BLaER1 treated with 17β-estradiol and CSF1 and Interleukin-3, amounts not matched to agents 10 nM and 100 nM (cell line): ENCODE measurements at regions not wholly inside any gene's neighbourhood (a gene's known extent, or its start where the extent isn't known, plus 50 kb on each side); places are given as distances from the start of the nearest gene placed in this dataset.

Source experiments
- H3K27ac ChIP-seq, 11 experiments: shearing (Covaris generic); formaldehyde crosslinking; 2 replicates each; pipeline ENCODE4 v1.8.1; 2022
- H3K27me3 ChIP-seq, 11 experiments: shearing (Covaris generic); formaldehyde crosslinking; 2 replicates each; pipeline ENCODE4 v1.8.1; 2022
- H3K36me3 ChIP-seq, 11 experiments: shearing (Covaris generic); formaldehyde crosslinking; 2 replicates each; pipeline ENCODE4 v1.8.1; 2022
- H3K4me1 ChIP-seq, 10 experiments: shearing (Covaris generic); formaldehyde crosslinking; 2 replicates each; pipeline ENCODE4 v1.8.1; 2022
- H3K4me2 ChIP-seq, 11 experiments: shearing (Covaris generic); formaldehyde crosslinking; 2 replicates each; pipeline ENCODE4 v1.8.1; 2022
- H3K4me3 ChIP-seq, 10 experiments: shearing (Covaris generic); formaldehyde crosslinking; 2 replicates each; pipeline ENCODE4 v1.8.1; 2022
- H3K9ac ChIP-seq, 11 experiments: shearing (Covaris generic); formaldehyde crosslinking; 2 replicates each; pipeline ENCODE4 v1.8.1; 2022
- H3K9me3 ChIP-seq, 11 experiments: shearing (Covaris generic); formaldehyde crosslinking; replicated peaks in 1 of 11; 2 replicates each; pipeline ENCODE4 v1.8.1; 2022
- H4K20me1 ChIP-seq, 11 experiments: shearing (Covaris generic); formaldehyde crosslinking; 2 replicates each; pipeline ENCODE4 v1.8.1; 2022
- Cebpa-rat ChIP-seq, 11 experiments: shearing (Covaris generic); IDR thresholded peaks; 2 replicates each; pipeline ENCODE4 v1.8.1; 2022

GRCh38 chr9:20191228-20191840 lies 402.5 kb upstream of the SLC24A2 start:
- Histone ChIP-seq H3K4me1 (peaks cover 0 to 12% (median 9%) of the 10 kb centered on the region in 10 experiments; a peak in 10 of 20 replicates), H3K4me3 (no peak overlapping the region), H3K4me2 (no peak overlapping the region), H3K9ac (no peak overlapping the region), H3K27ac (no peak overlapping the region), H3K36me3 (no peaks in the 10 kb centered on the region), H3K9me3 (peaks cover 5 to 12% (median 5%) of the 10 kb centered on the region in 11 experiments; a peak in 19 of 22 replicates), H4K20me1 (no peaks in the 10 kb centered on the region), H3K27me3 (no peaks in the 10 kb centered on the region)
- TF ChIP-seq Cebpa-rat (IDR thresholded peaks at IDR 0.05) = no peak

DNA sequence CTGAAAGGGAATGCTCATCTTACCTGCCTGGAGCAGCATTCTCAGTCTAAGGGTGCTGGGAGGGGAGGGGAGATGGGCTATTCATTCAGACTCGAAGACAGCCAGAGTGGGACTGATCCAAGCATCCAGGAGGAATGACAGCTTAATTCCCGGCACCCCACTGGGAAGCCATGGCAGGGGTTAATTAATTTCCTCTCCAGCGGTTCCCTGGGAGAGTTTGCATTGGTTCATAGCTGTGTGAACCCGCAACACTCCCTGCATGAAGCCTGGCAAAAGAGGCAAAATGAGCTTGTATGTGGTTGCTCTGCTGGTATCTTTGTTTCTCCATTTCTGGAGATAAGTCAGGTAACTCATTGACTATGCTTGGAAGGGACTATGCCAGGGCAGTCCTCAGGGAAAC lies 401.0 kb upstream of the SLC24A2 start:
- Histone ChIP-seq H3K36me3 (no peaks in the 10 kb centered on the region), H4K20me1 (no peaks in the 10 kb centered on the region), H3K9ac (no peak overlapping the region), H3K27ac (no peak overlapping the region), H3K4me2 (no peak overlapping the region), H3K4me1 (peaks cover 0 to 12% (median 9%) of the 10 kb centered on the region in 10 experiments; a peak in 10 of 20 replicates), H3K9me3 (no peaks in the 10 kb centered on the region), H3K27me3 (no peaks in the 10 kb centered on the region), H3K4me3 (no peak overlapping the region)
- TF ChIP-seq Cebpa-rat (IDR thresholded peaks at IDR 0.05) = no peak

- Histone ChIP-seq H3K9me3 (no peaks in the 10 kb centered on the region), H3K4me1 (peaks cover 0 to 12% (median 9%) of the 10 kb centered on the region in 10 experiments; a peak in 10 of 20 replicates), H3K4me2 (no peak overlapping the region), H3K36me3 (no peaks in the 10 kb centered on the region), H3K27ac (no peak overlapping the region), H3K27me3 (no peaks in the 10 kb centered on the region), H4K20me1 (no peaks in the 10 kb centered on the region), H3K4me3 (no peak overlapping the region), H3K9ac (no peak overlapping the region)
- TF ChIP-seq Cebpa-rat (IDR thresholded peaks at IDR 0.05) = no peak
Measured at GRCh38 chr9:20188616-20189369, 400.0 kb upstream of the SLC24A2 start.

GRCh38 chr9:20187318-20187717 lies 398.5 kb upstream of the SLC24A2 start:
- Histone ChIP-seq H3K4me1 (peaks cover 0 to 12% (median 9%) of the 10 kb centered on the region in 10 experiments; a peak in 10 of 20 replicates), H3K36me3 (no peaks in the 10 kb centered on the region), H3K4me3 (no peak overlapping the region), H3K9me3 (no peaks in the 10 kb centered on the region; a peak in 1 of 22 replicates), H4K20me1 (no peaks in the 10 kb centered on the region), H3K4me2 (peak overlapping the region in 5 of 11 experiments; percentile 12 to 38 (median 16); a peak in 8 of 22 replicates), H3K9ac (no peak overlapping the region), H3K27me3 (no peaks in the 10 kb centered on the region), H3K27ac (no peak overlapping the region)
- no peak for TF ChIP-seq Cebpa-rat (IDR thresholded peaks at IDR 0.05)

DNA sequence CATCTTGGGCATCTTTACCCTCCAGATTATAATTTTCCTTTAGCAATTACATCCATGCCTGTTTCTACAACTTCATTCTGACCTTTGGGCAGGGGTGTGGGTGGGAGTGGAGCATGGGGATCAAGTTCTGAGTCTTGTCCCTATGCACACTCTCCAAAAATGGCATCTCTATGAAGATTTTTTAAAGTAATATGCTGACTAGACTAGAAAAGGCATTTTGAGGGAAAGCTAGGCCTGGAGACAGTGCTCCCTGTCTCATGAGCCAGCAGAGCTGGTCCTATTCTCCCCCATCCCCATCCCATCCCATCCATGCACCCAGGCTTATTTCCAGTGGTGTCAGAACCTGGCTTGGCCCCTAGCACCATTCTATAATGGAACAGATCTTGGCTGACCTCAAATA lies 398.0 kb upstream of the SLC24A2 start:
- Histone ChIP-seq H3K4me1 (peaks cover 0 to 12% (median 9%) of the 10 kb centered on the region in 10 experiments; a peak in 10 of 20 replicates), H3K27me3 (no peaks in the 10 kb centered on the region), H3K9me3 (no peaks in the 10 kb centered on the region; a peak in 1 of 22 replicates), H3K36me3 (no peaks in the 10 kb centered on the region), H3K4me2 (peak overlapping the region in 5 of 11 experiments; percentile 12 to 38 (median 16); a peak in 6 of 22 replicates), H3K9ac (no peak overlapping the region), H4K20me1 (no peaks in the 10 kb centered on the region), H3K27ac (no peak overlapping the region), H3K4me3 (no peak overlapping the region)
- no peak for TF ChIP-seq Cebpa-rat (IDR thresholded peaks at IDR 0.05)

- Histone ChIP-seq H4K20me1 (no peaks in the 10 kb centered on the region), H3K9ac (no peak overlapping the region), H3K27me3 (no peaks in the 10 kb centered on the region), H3K36me3 (no peaks in the 10 kb centered on the region), H3K27ac (no peak overlapping the region), H3K4me1 (peaks cover 0 to 12% (median 9%) of the 10 kb centered on the region in 10 experiments; a peak in 10 of 20 replicates), H3K9me3 (no peaks in the 10 kb centered on the region; a peak in 1 of 22 replicates), H3K4me2 (no peak overlapping the region), H3K4me3 (no peak overlapping the region)
- TF ChIP-seq Cebpa-rat (IDR thresholded peaks at IDR 0.05) = no peak
Measured at GRCh38 chr9:20186231-20186630, 397.4 kb upstream of the SLC24A2 start.

GRCh38 chr9:20184541-20184940 lies 395.7 kb upstream of the SLC24A2 start:
- no peak for TF ChIP-seq Cebpa-rat (IDR thresholded peaks at IDR 0.05)
- Histone ChIP-seq H3K9me3 (no peaks in the 10 kb centered on the region; a peak in 1 of 22 replicates), H4K20me1 (no peaks in the 10 kb centered on the region), H3K27me3 (no peaks in the 10 kb centered on the region), H3K4me1 (peaks cover 0 to 12% (median 9%) of the 10 kb centered on the region in 10 experiments; a peak in 10 of 20 replicates), H3K36me3 (no peaks in the 10 kb centered on the region), H3K27ac (no peak overlapping the region), H3K9ac (no peak overlapping the region), H3K4me3 (no peak overlapping the region), H3K4me2 (no peak overlapping the region)

DNA sequence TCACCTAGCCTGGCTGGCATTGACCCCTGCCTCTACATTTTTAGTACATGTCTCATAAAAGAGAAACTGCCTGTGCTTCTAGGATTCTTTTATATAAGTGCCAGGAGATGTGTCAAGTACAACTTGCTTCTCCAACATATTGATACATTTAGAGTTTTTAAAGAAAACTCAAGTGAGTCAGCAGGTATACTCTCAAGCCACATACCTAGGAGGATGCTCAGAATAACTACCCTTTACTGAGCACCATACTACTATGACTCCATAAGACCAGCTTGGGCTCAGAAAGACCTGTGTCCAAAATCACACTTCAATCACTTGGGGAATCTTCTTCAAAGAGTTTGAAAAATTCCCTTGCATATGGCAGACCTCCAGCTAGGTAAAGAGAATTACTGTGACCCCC lies 389.8 kb upstream of the SLC24A2 start:
- H4K20me1 ChIP-seq = no peaks in the 10 kb centered on the region

GRCh38 chr9:20178197-20178596 lies 389.4 kb upstream of the SLC24A2 start:
- H3K27ac ChIP-seq = no peak overlapping the region
- H3K4me3 ChIP-seq = no peak overlapping the region
- no peaks in the 10 kb centered on the region for H3K27me3 ChIP-seq
- no peak overlapping the region for H3K9ac ChIP-seq
- H3K36me3 ChIP-seq = no peaks in the 10 kb centered on the region
- H4K20me1 ChIP-seq = no peaks in the 10 kb centered on the region
- no peaks in the 10 kb centered on the region for H3K4me1 ChIP-seq
- no peaks in the 10 kb centered on the region; a peak in 1 of 22 replicates for H3K9me3 ChIP-seq
- no peak overlapping the region for H3K4me2 ChIP-seq
- no peak for TF ChIP-seq Cebpa-rat (IDR thresholded peaks at IDR 0.05)

More for the DNA sequence above, 389.8 kb upstream of the SLC24A2 start:
- TF ChIP-seq Cebpa-rat (IDR thresholded peaks at IDR 0.05) = no peak
- Histone ChIP-seq H3K27ac (no peak overlapping the region), H3K9me3 (no peaks in the 10 kb centered on the region; a peak in 1 of 22 replicates), H3K27me3 (no peaks in the 10 kb centered on the region), H3K9ac (no peak overlapping the region), H3K4me2 (no peak overlapping the region), H3K4me1 (no peaks in the 10 kb centered on the region), H3K4me3 (no peak overlapping the region), H3K36me3 (no peaks in the 10 kb centered on the region)
